B cell (primary cell): ENCODE measurements at regions not wholly inside any gene's neighbourhood (a gene's known extent, or its start where the extent isn't known, plus 50 kb on each side); places are given as distances from the start of the nearest gene placed in this dataset.

Experiments used
- ATAC-seq: fragments of 200-7000 bp; cut with Tn5 transposase; one replicate; pipeline ENCODE4 v1.10.0; 2021; ENCODE audit warnings: low read depth, mild to moderate bottlenecking, moderate number of reproducible peaks, moderate library complexity
- CTCF ChIA-PET: fragments of 350-600 bp; sonication (Branson Sonifier 250); formaldehyde crosslinking; loops from one replicate; lab custom pipeline; 2021; ENCODE audit warnings: antibody characterized with exemption, inconsistent platforms; lab: Charles Lee
- POLR2A ChIA-PET: fragments of 350-600 bp; sonication (Branson Sonifier 250); formaldehyde crosslinking; loops from one replicate; lab custom pipeline; 2021; ENCODE audit warnings: antibody characterized with exemption; lab: Charles Lee
- DNase-seq: peaks from one replicate; pipeline ENCODE4 v3.0.0; 2013
- H2AFZ ChIP-seq: 2 replicates; pipeline ENCODE4 v1.6.1; 2012; ENCODE audit warnings: mild to moderate bottlenecking, low read depth, low read length; ENCODE audit not compliant: insufficient read depth, poor library complexity, severe bottlenecking
- H3K27ac ChIP-seq, 2 donors: 1 replicate in 1 of 2; 2 replicates in 1 of 2; pipeline ENCODE4 v1.5.1; 2012 to 2013; ENCODE audit warnings: low read length in 2 of 2, mild to moderate bottlenecking in 2 of 2, moderate library complexity in 1 of 2
- H3K27me3 ChIP-seq, 4 experiments: fragments of 200-600 bp in 1 of 4; sonication (generic) in 1 of 4; replicated peaks in 1 of 4; 1 replicate in 2 of 4; 2 replicates in 2 of 4; pipeline versions ENCODE4 v1.6.1 to v1.7.0; 2013 to 2016; ENCODE audit warnings: low read length in 3 of 4, mild to moderate bottlenecking in 2 of 4, mixed read lengths in 1 of 4, moderate library complexity in 1 of 4; ENCODE audit not compliant: insufficient read depth in 4 of 4, control insufficient read depth in 3 of 4; ENCODE audit errors: control extremely low read depth in 1 of 4
- H3K36me3 ChIP-seq, 2 experiments: replicated peaks in 1 of 2; 1 replicate in 1 of 2; 2 replicates in 1 of 2; pipeline versions ENCODE4 v1.6.1 to v1.7.1; 2013; ENCODE audit warnings: low read length in 1 of 2; ENCODE audit not compliant: insufficient read depth in 2 of 2, control insufficient read depth in 1 of 2; ENCODE audit errors: control extremely low read depth in 1 of 2, extremely low read depth in 1 of 2
- H3K4me1 ChIP-seq, 2 donors: fragments of 200-600 bp in 1 of 2; sonication (generic) in 1 of 2; 1 replicate in 1 of 2; 2 replicates in 1 of 2; pipeline versions ENCODE4 v1.5.1 to v1.6.1; 2013 to 2017; ENCODE audit warnings: low read length in 2 of 2; ENCODE audit not compliant: control insufficient read depth in 2 of 2, insufficient read depth in 2 of 2
- H3K4me2 ChIP-seq: replicated peaks from 2 replicates; pipeline ENCODE3; 2012; ENCODE audit warnings: mild to moderate bottlenecking, low read depth, low read length; ENCODE audit not compliant: poor library complexity, severe bottlenecking
- H3K4me3 ChIP-seq, 5 experiments: fragments of 200-600 bp in 1 of 5; sonication (generic) in 1 of 5; 1 replicate in 3 of 5; 2 replicates in 2 of 5; pipeline versions ENCODE4 v1.5.1 to v1.7.0; 2011 to 2016; ENCODE audit warnings: low read length in 4 of 5, mild to moderate bottlenecking in 4 of 5, low read depth in 2 of 5, control low read depth in 1 of 5, moderate library complexity in 1 of 5; ENCODE audit not compliant: insufficient read depth in 1 of 5; ENCODE audit errors: control extremely low read depth in 1 of 5, extremely low read depth in 1 of 5
- H3K79me2 ChIP-seq: fragments of 200-600 bp; sonication (generic); one replicate; pipeline ENCODE4 v1.6.0; 2016; ENCODE audit warnings: low read length; ENCODE audit not compliant: control insufficient read depth, insufficient read depth
- H3K9ac ChIP-seq: fragments of 200-600 bp; sonication (generic); 2 replicates; pipeline ENCODE4 v1.6.1; 2017; ENCODE audit warnings: mild to moderate bottlenecking, low read length, moderate library complexity
- H3K9me3 ChIP-seq, 3 donors: one replicate each; pipeline versions ENCODE4 v1.6.1 to v1.7.1; 2013; ENCODE audit warnings: low read length in 2 of 3; ENCODE audit not compliant: control insufficient read depth in 2 of 3, insufficient read depth in 1 of 3; ENCODE audit errors: control extremely low read depth in 1 of 3
- H4K20me1 ChIP-seq: 2 replicates; pipeline ENCODE4 v1.6.0; 2012; ENCODE audit warnings: mild to moderate bottlenecking, low read length; ENCODE audit not compliant: insufficient read depth, control insufficient read depth, poor library complexity, severe bottlenecking
- H3K27ac Mint-ChIP-seq: one replicate; pipeline ENCODE4 v1.8.0; 2021; ENCODE audit warnings: mixed read lengths
- H3K27me3 Mint-ChIP-seq: one replicate; pipeline ENCODE4 v1.8.0; 2021; ENCODE audit warnings: mixed read lengths
- H3K4me1 Mint-ChIP-seq: one replicate; pipeline ENCODE4 v1.8.0; 2021; ENCODE audit warnings: mixed read lengths
- H3K4me3 Mint-ChIP-seq: one replicate; pipeline ENCODE4 v1.8.0; 2021; ENCODE audit warnings: mixed read lengths
- H3K9me3 Mint-ChIP-seq: one replicate; pipeline ENCODE4 v1.8.0; 2022; ENCODE audit warnings: mixed read lengths; ENCODE audit not compliant: insufficient read depth
- CTCF ChIP-seq: fragments of 200-600 bp; IDR thresholded peaks from one replicate; pipeline ENCODE4 v1.8.0; 2022; ENCODE audit warnings: antibody characterized with exemption, mild to moderate bottlenecking
- EZH2 ChIP-seq: IDR thresholded peaks from 2 replicates; pipeline ENCODE4 v1.6.1; 2012; ENCODE audit warnings: borderline replicate concordance, low read depth, mild to moderate bottlenecking, moderate library complexity, low read length; ENCODE audit not compliant: insufficient read depth, poor library complexity, severe bottlenecking
- WGBS: methylation state at CpG from one replicate; pipeline ENCODE4 v1.1.5; 2013; ENCODE audit warnings: missing lambda C conversion rate; ENCODE audit not compliant: insufficient coverage; 5-methylcytosine and 5-hydroxymethylcytosine counted together
- intact Hi-C: fragments of 100-400 bp; cut with micrococcal nuclease; formaldehyde crosslinking; loops from one replicate; pipeline ENCODE4 v1.10.0; 2022

GRCh38 chr16:82301146-82301755, 131.2 kb upstream of the MPHOSPH6 start:
- no peak for ATAC-seq
- H3K27me3 ChIP-seq, result no peaks in the 10 kb centered on the region
- H3K4me2 ChIP-seq, result no peak overlapping the region
- intact Hi-C loops, result no loop called here
- no peaks in the 10 kb centered on the region for H3K36me3 ChIP-seq
- no peak for DNase-seq
- no peak for TF ChIP-seq CTCF
- no peak for TF ChIP-seq EZH2
- no peak overlapping the region for H3K27ac Mint-ChIP-seq
- no peak overlapping the region for H3K9ac ChIP-seq
- no peaks in the 10 kb centered on the region for H3K9me3 ChIP-seq
- no peaks in the 10 kb centered on the region for H3K4me1 Mint-ChIP-seq
- WGBS, result 85% methylated on average over 4 of the region's 7 CpGs
- H4K20me1 ChIP-seq, result no peaks in the 10 kb centered on the region
- no peaks in the 10 kb centered on the region for H3K9me3 Mint-ChIP-seq
- no peak overlapping the region for H3K27ac ChIP-seq
- H3K4me3 ChIP-seq, result no peak overlapping the region
- H3K4me3 Mint-ChIP-seq, result no peak overlapping the region
- peaks cover 7% of the 10 kb centered on the region for H3K27me3 Mint-ChIP-seq
- ChIA-PET CTCF (no interaction called here), POLR2A (no interaction called here)
- H3K79me2 ChIP-seq, result no peaks in the 10 kb centered on the region
- no peak overlapping the region for H2AFZ ChIP-seq
- no peaks in the 10 kb centered on the region for H3K4me1 ChIP-seq

- no peak overlapping the region for H3K27ac Mint-ChIP-seq
- H3K4me2 ChIP-seq, result no peak overlapping the region
- no peak overlapping the region for H2AFZ ChIP-seq
- no peaks in the 10 kb centered on the region for H3K36me3 ChIP-seq
- no peak overlapping the region for H3K4me3 Mint-ChIP-seq
- H3K9me3 Mint-ChIP-seq, result no peaks in the 10 kb centered on the region
- 98% methylated on average over 4 of the region's 6 CpGs for WGBS
- CTCF ChIA-PET, result no interaction called here
- no peaks in the 10 kb centered on the region for H3K79me2 ChIP-seq
- intact Hi-C loops, result no loop called here
- POLR2A ChIA-PET, result no interaction called here
- peaks cover 8% of the 10 kb centered on the region for H3K27me3 Mint-ChIP-seq
- no peaks in the 10 kb centered on the region for H3K9me3 ChIP-seq
- TF ChIP-seq EZH2, result no peak
- no peak for TF ChIP-seq CTCF
- H3K27me3 ChIP-seq, result no peaks in the 10 kb centered on the region
- H3K9ac ChIP-seq, result no peak overlapping the region
- H3K4me3 ChIP-seq, result no peak overlapping the region
- no peaks in the 10 kb centered on the region for H3K4me1 Mint-ChIP-seq
- H3K4me1 ChIP-seq, result no peaks in the 10 kb centered on the region
- DNase-seq, result no peak
- H3K27ac ChIP-seq, result no peak overlapping the region
- H4K20me1 ChIP-seq, result no peaks in the 10 kb centered on the region
- no peak for ATAC-seq
These were observed 130.4 kb upstream of the MPHOSPH6 start for GRCh38 chr16:82300374-82300951.
